Ovary (tissue), 7 donors: ENCODE measurements at regions not wholly inside any gene's neighbourhood (a gene's known extent, or its start where the extent isn't known, plus 50 kb on each side); places are given as distances from the start of the nearest gene placed in this dataset.
"Not testable (repeated sequence)": the region's sequence is repeated elsewhere in the genome, so short reads cannot be mapped to it uniquely, and the experiment has no call there.

Source experiments
- DNase-seq, 5 donors: peaks; one replicate each; pipeline ENCODE4 v3.0.0-alpha.2; 2019 to 2020
- H3K27ac ChIP-seq, 2 donors: fragments of 200-600 bp; one replicate each; pipeline versions ENCODE4 v1.5.1 to v1.8.0; 2019 to 2022
- H3K27me3 ChIP-seq: fragments of 200-600 bp; one replicate; pipeline ENCODE4 v1.8.0; 2022
- H3K36me3 ChIP-seq: fragments of 200-600 bp; sonication (generic); one replicate; pipeline ENCODE4 v1.5.1; 2019
- H3K4me1 ChIP-seq: one replicate; pipeline ENCODE4 v1.8.1; 2013; ENCODE audit warnings: mild to moderate bottlenecking, moderate library complexity; ENCODE audit not compliant: insufficient read depth
- H3K4me3 ChIP-seq: fragments of 200-600 bp; sonication (generic); one replicate; pipeline ENCODE4 v1.5.1; 2017
- H3K9me3 ChIP-seq, 2 donors: fragments of 200-600 bp in 1 of 2; sonication (generic) in 1 of 2; one replicate each; pipeline versions ENCODE4 v1.5.1 to v1.8.1; 2013 to 2019; ENCODE audit warnings: mild to moderate bottlenecking in 1 of 2, moderate library complexity in 1 of 2
- CTCF ChIP-seq, 3 donors: fragments of 450-650 bp in 2 of 3; fragments of 200-600 bp in 1 of 3; IDR thresholded peaks; one replicate each; pipeline versions ENCODE4 v1.5.1 to v1.8.0; 2016 to 2022; ENCODE audit warnings: antibody characterized with exemption in 3 of 3, mild to moderate bottlenecking in 1 of 3
- EP300 ChIP-seq: sonication (generic); formaldehyde crosslinking; IDR thresholded peaks from one replicate; pipeline ENCODE4 v1.6.1; 2017; ENCODE audit warnings: antibody characterized with exemption
- POLR2A ChIP-seq: fragments of 450-650 bp; IDR thresholded peaks from one replicate; pipeline ENCODE4 v1.6.1; 2017; ENCODE audit warnings: antibody characterized with exemption, mild to moderate bottlenecking, moderate library complexity
- WGBS, 3 donors: extraction: QIAGEN DNeasy Blood & Tissue Kit in 1 of 3; methylation state at CpG; one replicate each; pipeline versions ENCODE4 v1.1.5 to v1.1.7; 2013 to 2017; 5-methylcytosine and 5-hydroxymethylcytosine counted together
- intact Hi-C, 4 donors: fragments of 100-400 bp; cut with DNase I; formaldehyde crosslinking; loops; one replicate each; pipeline versions ENCODE4 v1.11.0 to v1.15.1; 2022 to 2023
- donor health status: DM: no; HTN: no; CAD: no; lungs with moderate emphysema.
- donor health status: DM: no; HTN: no; CAD: no.
- donor health status: Bipolar disorder and iron deficiency.
- donor health status: DM: no; HTN: no; CAD: no.
- donor health status: DM: yes; HTN: yes; CAD: no.

DNA sequence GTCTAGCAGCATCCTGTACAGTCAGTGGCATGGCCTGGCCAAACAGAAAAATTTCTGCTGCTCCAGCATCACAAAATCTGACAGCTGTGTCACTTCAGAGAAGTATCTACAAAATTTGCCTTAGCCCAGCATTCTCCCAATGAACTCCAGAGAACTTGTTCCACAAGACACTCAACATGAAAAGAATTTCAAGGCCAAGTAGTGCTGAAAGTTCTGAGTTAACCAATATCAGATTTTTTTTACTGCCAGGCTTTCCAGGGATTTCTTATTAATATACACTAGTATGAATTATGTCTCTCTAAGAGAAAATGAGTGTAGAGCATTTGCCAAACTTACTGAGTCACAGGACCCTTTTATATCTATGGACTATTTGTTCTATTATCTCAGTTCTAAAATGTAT, 68.8 kb downstream of the OR5AK2 start:
- no peak for DNase-seq
- intact Hi-C loops, result no loop called here
- no peak overlapping the region for H3K4me3 ChIP-seq

GRCh38 chr11:57062957-57063356, 74.2 kb downstream of the OR5AK2 start:
- H3K27ac ChIP-seq, DNase-seq, H3K27me3 ChIP-seq, H3K4me1 ChIP-seq, H3K9me3 ChIP-seq, intact Hi-C loops, H3K36me3 ChIP-seq, H3K4me3 ChIP-seq: not testable (repeated sequence)
- 88 to 91% (median 88%) methylated on average over 7 of the region's 7 CpGs for WGBS, 3 donors

More for the DNA sequence above, 68.8 kb downstream of the OR5AK2 start:
- H3K27ac ChIP-seq, result no peak overlapping the region
- TF ChIP-seq EP300 (no peak), POLR2A (no peak)
- no peaks in the 10 kb centered on the region for H3K4me1 ChIP-seq
- H3K27me3 ChIP-seq, result no peaks in the 10 kb centered on the region
- H3K9me3 ChIP-seq, result no peaks in the 10 kb centered on the region
- H3K36me3 ChIP-seq, result no peaks in the 10 kb centered on the region

GRCh38 chr11:57069942-57070341, 81.2 kb downstream of the OR5AK2 start:
- intact Hi-C loops, result no loop called here
- 71 to 88% (median 86%) methylated on average over 1 of the region's 1 CpG for WGBS, 3 donors
- Histone ChIP-seq H3K36me3 (no peaks in the 10 kb centered on the region), H3K4me1 (peaks cover 2% of the 10 kb centered on the region), H3K27me3 (no peaks in the 10 kb centered on the region), H3K27ac (no peak overlapping the region), H3K4me3 (no peak overlapping the region), H3K9me3 (no peaks in the 10 kb centered on the region)
- TF ChIP-seq CTCF (IDR thresholded peaks at IDR 0.05) (no peak), EP300 (no peak), POLR2A (no peak)
- no peak for DNase-seq

GRCh38 chr11:57071829-57072228, 83.1 kb downstream of the OR5AK2 start:
- Histone ChIP-seq H3K4me1 (peaks cover 3% of the 10 kb centered on the region), H3K4me3 (no peak overlapping the region), H3K9me3 (no peaks in the 10 kb centered on the region), H3K27me3 (no peaks in the 10 kb centered on the region), H3K36me3 (no peaks in the 10 kb centered on the region), H3K27ac (no peak overlapping the region)
- TF ChIP-seq CTCF (IDR thresholded peaks at IDR 0.05), result no peak
- DNase-seq, result no peak
- intact Hi-C loops, result no loop called here

DNA sequence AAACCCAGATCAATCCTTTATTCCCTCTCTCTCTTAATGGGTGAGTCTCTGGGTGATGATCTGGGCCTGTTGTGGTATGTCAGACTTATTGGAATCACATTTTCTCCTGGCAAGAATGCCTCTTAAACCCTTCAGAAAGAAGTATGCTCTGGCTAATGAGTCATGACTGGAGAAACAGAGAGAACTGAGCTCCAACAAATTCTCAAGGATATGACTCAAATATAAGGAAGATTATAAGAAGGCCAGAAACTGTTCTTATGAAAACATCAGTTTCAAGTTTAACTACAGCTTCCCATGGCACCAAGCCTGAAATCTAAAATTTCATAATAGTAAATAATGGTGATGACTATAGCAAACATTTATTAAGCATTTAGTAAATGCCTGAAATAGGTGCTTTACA, 83.9 kb downstream of the OR5AK2 start:
- DNase-seq, result no peak
- Histone ChIP-seq H3K27ac (no peak overlapping the region), H3K4me1 (peaks cover 3% of the 10 kb centered on the region), H3K36me3 (no peaks in the 10 kb centered on the region), H3K9me3 (no peaks in the 10 kb centered on the region), H3K27me3 (no peaks in the 10 kb centered on the region), H3K4me3 (no peak overlapping the region)
- intact Hi-C loops, result no loop called here
- TF ChIP-seq CTCF (IDR thresholded peaks at IDR 0.05) (no peak), POLR2A (no peak), EP300 (no peak)

GRCh38 chr11:57073128-57073527, 84.4 kb downstream of the OR5AK2 start:
- no peak overlapping the region for H3K27ac ChIP-seq
- no peak overlapping the region for H3K4me3 ChIP-seq
- intact Hi-C loops, result no loop called here
- 71 to 83% (median 71%) methylated on average over 3 of the region's 3 CpGs for WGBS, 3 donors
- TF ChIP-seq EP300 (no peak), CTCF (IDR thresholded peaks at IDR 0.05) (no peak), POLR2A (no peak)
- H3K9me3 ChIP-seq, result no peaks in the 10 kb centered on the region
- no peak for DNase-seq
- H3K27me3 ChIP-seq, result no peaks in the 10 kb centered on the region
- H3K4me1 ChIP-seq, result peaks cover 3% of the 10 kb centered on the region
- H3K36me3 ChIP-seq, result no peaks in the 10 kb centered on the region
